ENCODE measurements at regions not wholly inside any gene's neighbourhood (a gene's known extent, or its start where the extent isn't known, plus 50 kb on each side); places are given as distances from the start of the nearest gene placed in this dataset.

GRCh38 chr13:83190020-83190419 is 692.3 kb downstream of the SLITRK1 start:
- Histone ChIP-seq H3K27ac (ENCODE audit: low read depth in 2 of 2, low read length in 2 of 2) (no peak overlapping the region), H3K36me3 (ENCODE audit: control insufficient read depth in 2 of 2, insufficient read depth in 2 of 2, low read length in 2 of 2) (no peaks in the 10 kb centered on the region), H3K4me1 (ENCODE audit: control insufficient read depth in 2 of 2, insufficient read depth in 2 of 2, low read length in 2 of 2) (no peaks in the 10 kb centered on the region), H3K27me3 (ENCODE audit: control insufficient read depth in 2 of 2, insufficient read depth in 2 of 2, low read length in 2 of 2) (no peaks in the 10 kb centered on the region), H3K4me3 (ENCODE audit: low read length in 2 of 2) (no peak overlapping the region), H3K9ac (ENCODE audit: low read depth in 1 of 2, low read length in 2 of 2) (no peak overlapping the region), H3K9me3 (ENCODE audit: control insufficient read depth in 2 of 2, low read length in 2 of 2) (peaks cover 0 to 3% of the 10 kb centered on the region in 2 donors)

GRCh38 chr13:83184819-83185218 is 697.5 kb downstream of the SLITRK1 start:
- H3K4me3 ChIP-seq (ENCODE audit: low read length in 2 of 2): no peak overlapping the region
- peaks cover 3% of the 10 kb centered on the region in 2 donors for H3K9me3 ChIP-seq (ENCODE audit: control insufficient read depth in 2 of 2, low read length in 2 of 2)
- H3K36me3 ChIP-seq (ENCODE audit: control insufficient read depth in 2 of 2, insufficient read depth in 2 of 2, low read length in 2 of 2): no peaks in the 10 kb centered on the region
- no peak overlapping the region for H3K27ac ChIP-seq (ENCODE audit: low read depth in 2 of 2, low read length in 2 of 2)
- no peaks in the 10 kb centered on the region for H3K27me3 ChIP-seq (ENCODE audit: control insufficient read depth in 2 of 2, insufficient read depth in 2 of 2, low read length in 2 of 2)
- no peaks in the 10 kb centered on the region for H3K4me1 ChIP-seq (ENCODE audit: control insufficient read depth in 2 of 2, insufficient read depth in 2 of 2, low read length in 2 of 2)
- no peak overlapping the region for H3K9ac ChIP-seq (ENCODE audit: low read depth in 1 of 2, low read length in 2 of 2)

- Histone ChIP-seq H3K27me3 (ENCODE audit: control insufficient read depth in 2 of 2, insufficient read depth in 2 of 2, low read length in 2 of 2) (no peaks in the 10 kb centered on the region), H3K36me3 (ENCODE audit: control insufficient read depth in 2 of 2, insufficient read depth in 2 of 2, low read length in 2 of 2) (no peaks in the 10 kb centered on the region), H3K4me3 (ENCODE audit: low read length in 2 of 2) (no peak overlapping the region), H3K9me3 (ENCODE audit: control insufficient read depth in 2 of 2, low read length in 2 of 2) (peaks cover 3% of the 10 kb centered on the region in 2 donors), H3K4me1 (ENCODE audit: control insufficient read depth in 2 of 2, insufficient read depth in 2 of 2, low read length in 2 of 2) (no peaks in the 10 kb centered on the region), H3K27ac (ENCODE audit: low read depth in 2 of 2, low read length in 2 of 2) (no peak overlapping the region), H3K9ac (ENCODE audit: low read depth in 1 of 2, low read length in 2 of 2) (no peak overlapping the region)
Observed at GRCh38 chr13:83184150-83184475, 698.2 kb downstream of the SLITRK1 start.

GRCh38 chr13:83183439-83184149 is 698.7 kb downstream of the SLITRK1 start:
- Histone ChIP-seq H3K36me3 (ENCODE audit: control insufficient read depth in 2 of 2, insufficient read depth in 2 of 2, low read length in 2 of 2) (no peaks in the 10 kb centered on the region), H3K4me1 (ENCODE audit: control insufficient read depth in 2 of 2, insufficient read depth in 2 of 2, low read length in 2 of 2) (no peaks in the 10 kb centered on the region), H3K27me3 (ENCODE audit: control insufficient read depth in 2 of 2, insufficient read depth in 2 of 2, low read length in 2 of 2) (no peaks in the 10 kb centered on the region)

DNA sequence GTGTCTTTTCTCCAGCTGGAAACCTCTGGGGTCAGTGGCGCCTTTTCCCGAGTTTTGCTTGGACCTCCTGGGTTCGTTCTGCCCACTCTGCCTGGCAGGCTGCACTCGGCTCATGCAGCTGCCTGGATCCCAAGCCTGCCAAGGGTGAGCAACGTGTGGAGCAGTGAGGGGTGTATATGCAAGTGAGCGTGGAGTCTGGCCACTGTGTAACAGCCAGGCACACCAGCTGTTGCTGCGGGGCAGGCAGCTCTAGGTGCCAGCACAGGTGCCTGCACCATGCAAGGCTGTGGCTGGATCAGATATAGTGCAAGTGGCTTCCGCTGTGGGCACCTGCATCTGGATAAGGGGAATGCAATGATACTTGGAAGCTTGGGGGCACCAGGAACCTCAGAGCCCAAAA is 699.4 kb downstream of the SLITRK1 start:
- Histone ChIP-seq H3K9ac (ENCODE audit: low read depth in 1 of 2, low read length in 2 of 2) (no peak overlapping the region), H3K4me3 (ENCODE audit: low read length in 2 of 2) (no peak overlapping the region), H3K4me1 (ENCODE audit: control insufficient read depth in 2 of 2, insufficient read depth in 2 of 2, low read length in 2 of 2) (no peaks in the 10 kb centered on the region), H3K9me3 (ENCODE audit: control insufficient read depth in 2 of 2, low read length in 2 of 2) (peaks cover under 1 to 3% of the 10 kb centered on the region in 2 donors), H3K36me3 (ENCODE audit: control insufficient read depth in 2 of 2, insufficient read depth in 2 of 2, low read length in 2 of 2) (no peaks in the 10 kb centered on the region), H3K27ac (ENCODE audit: low read depth in 2 of 2, low read length in 2 of 2) (no peak overlapping the region), H3K27me3 (ENCODE audit: control insufficient read depth in 2 of 2, insufficient read depth in 2 of 2, low read length in 2 of 2) (no peaks in the 10 kb centered on the region)

More at GRCh38 chr13:83183439-83184149, 698.7 kb downstream of the SLITRK1 start:
- Histone ChIP-seq H3K9me3 (ENCODE audit: control insufficient read depth in 2 of 2, low read length in 2 of 2) (peaks cover 3% of the 10 kb centered on the region in 2 donors), H3K27ac (ENCODE audit: low read depth in 2 of 2, low read length in 2 of 2) (no peak overlapping the region), H3K4me3 (ENCODE audit: low read length in 2 of 2) (no peak overlapping the region), H3K9ac (ENCODE audit: low read depth in 1 of 2, low read length in 2 of 2) (no peak overlapping the region)

- no peaks in the 10 kb centered on the region for H3K27me3 ChIP-seq (ENCODE audit: control insufficient read depth in 2 of 2, insufficient read depth in 2 of 2, low read length in 2 of 2)
- H3K4me1 ChIP-seq (ENCODE audit: control insufficient read depth in 2 of 2, insufficient read depth in 2 of 2, low read length in 2 of 2): no peaks in the 10 kb centered on the region
- H3K9ac ChIP-seq (ENCODE audit: low read depth in 1 of 2, low read length in 2 of 2): no peak overlapping the region
- no peaks in the 10 kb centered on the region for H3K36me3 ChIP-seq (ENCODE audit: control insufficient read depth in 2 of 2, insufficient read depth in 2 of 2, low read length in 2 of 2)
- H3K27ac ChIP-seq (ENCODE audit: low read depth in 2 of 2, low read length in 2 of 2): no peak overlapping the region
- no peak overlapping the region for H3K4me3 ChIP-seq (ENCODE audit: low read length in 2 of 2)
- peaks cover 0 to 3% of the 10 kb centered on the region in 2 donors for H3K9me3 ChIP-seq (ENCODE audit: control insufficient read depth in 2 of 2, low read length in 2 of 2)
Observed at GRCh38 chr13:83178008-83178407, 704.3 kb downstream of the SLITRK1 start.

GRCh38 chr13:83168590-83168989 is 713.7 kb downstream of the SLITRK1 start:
- Histone ChIP-seq H3K9me3 (ENCODE audit: control insufficient read depth in 2 of 2, low read length in 2 of 2) (no peaks in the 10 kb centered on the region), H3K36me3 (ENCODE audit: control insufficient read depth in 2 of 2, insufficient read depth in 2 of 2, low read length in 2 of 2) (no peaks in the 10 kb centered on the region), H3K4me1 (ENCODE audit: control insufficient read depth in 2 of 2, insufficient read depth in 2 of 2, low read length in 2 of 2) (no peaks in the 10 kb centered on the region), H3K27me3 (ENCODE audit: control insufficient read depth in 2 of 2, insufficient read depth in 2 of 2, low read length in 2 of 2) (no peaks in the 10 kb centered on the region), H3K27ac (ENCODE audit: low read depth in 2 of 2, low read length in 2 of 2) (no peak overlapping the region), H3K9ac (ENCODE audit: low read depth in 1 of 2, low read length in 2 of 2) (no peak overlapping the region), H3K4me3 (ENCODE audit: low read length in 2 of 2) (no peak overlapping the region)

GRCh38 chr13:83167203-83167602 is 715.1 kb downstream of the SLITRK1 start:
- Histone ChIP-seq H3K27me3 (ENCODE audit: control insufficient read depth in 2 of 2, insufficient read depth in 2 of 2, low read length in 2 of 2) (no peaks in the 10 kb centered on the region), H3K36me3 (ENCODE audit: control insufficient read depth in 2 of 2, insufficient read depth in 2 of 2, low read length in 2 of 2) (no peaks in the 10 kb centered on the region), H3K4me1 (ENCODE audit: control insufficient read depth in 2 of 2, insufficient read depth in 2 of 2, low read length in 2 of 2) (no peaks in the 10 kb centered on the region), H3K27ac (ENCODE audit: low read depth in 2 of 2, low read length in 2 of 2) (no peak overlapping the region), H3K4me3 (ENCODE audit: low read length in 2 of 2) (no peak overlapping the region), H3K9me3 (ENCODE audit: control insufficient read depth in 2 of 2, low read length in 2 of 2) (no peaks in the 10 kb centered on the region), H3K9ac (ENCODE audit: low read depth in 1 of 2, low read length in 2 of 2) (no peak overlapping the region)

- no peaks in the 10 kb centered on the region for H3K36me3 ChIP-seq (ENCODE audit: control insufficient read depth in 2 of 2, insufficient read depth in 2 of 2, low read length in 2 of 2)
- H3K27ac ChIP-seq (ENCODE audit: low read depth in 2 of 2, low read length in 2 of 2): no peak overlapping the region
- H3K27me3 ChIP-seq (ENCODE audit: control insufficient read depth in 2 of 2, insufficient read depth in 2 of 2, low read length in 2 of 2): no peaks in the 10 kb centered on the region
- H3K9me3 ChIP-seq (ENCODE audit: control insufficient read depth in 2 of 2, low read length in 2 of 2): no peaks in the 10 kb centered on the region
- H3K4me1 ChIP-seq (ENCODE audit: control insufficient read depth in 2 of 2, insufficient read depth in 2 of 2, low read length in 2 of 2): no peaks in the 10 kb centered on the region
- H3K9ac ChIP-seq (ENCODE audit: low read depth in 1 of 2, low read length in 2 of 2): no peak overlapping the region
- no peak overlapping the region for H3K4me3 ChIP-seq (ENCODE audit: low read length in 2 of 2)
Observed at GRCh38 chr13:83166550-83166949, 715.7 kb downstream of the SLITRK1 start.

GRCh38 chr13:83162493-83162892 is 719.8 kb downstream of the SLITRK1 start:
- Histone ChIP-seq H3K27me3 (ENCODE audit: control insufficient read depth in 2 of 2, insufficient read depth in 2 of 2, low read length in 2 of 2) (no peaks in the 10 kb centered on the region), H3K27ac (ENCODE audit: low read depth in 2 of 2, low read length in 2 of 2) (no peak overlapping the region), H3K4me1 (ENCODE audit: control insufficient read depth in 2 of 2, insufficient read depth in 2 of 2, low read length in 2 of 2) (no peaks in the 10 kb centered on the region), H3K4me3 (ENCODE audit: low read length in 2 of 2) (no peak overlapping the region), H3K9me3 (ENCODE audit: control insufficient read depth in 2 of 2, low read length in 2 of 2) (no peaks in the 10 kb centered on the region), H3K36me3 (ENCODE audit: control insufficient read depth in 2 of 2, insufficient read depth in 2 of 2, low read length in 2 of 2) (no peaks in the 10 kb centered on the region), H3K9ac (ENCODE audit: low read depth in 1 of 2, low read length in 2 of 2) (no peak overlapping the region)

Measured in mucosa of rectum (tissue), 2 donors.